ENCODE measurements at regions not wholly inside any gene's neighbourhood (a gene's known extent, or its start where the extent isn't known, plus 50 kb on each side); places are given as distances from the start of the nearest gene placed in this dataset.

DNA sequence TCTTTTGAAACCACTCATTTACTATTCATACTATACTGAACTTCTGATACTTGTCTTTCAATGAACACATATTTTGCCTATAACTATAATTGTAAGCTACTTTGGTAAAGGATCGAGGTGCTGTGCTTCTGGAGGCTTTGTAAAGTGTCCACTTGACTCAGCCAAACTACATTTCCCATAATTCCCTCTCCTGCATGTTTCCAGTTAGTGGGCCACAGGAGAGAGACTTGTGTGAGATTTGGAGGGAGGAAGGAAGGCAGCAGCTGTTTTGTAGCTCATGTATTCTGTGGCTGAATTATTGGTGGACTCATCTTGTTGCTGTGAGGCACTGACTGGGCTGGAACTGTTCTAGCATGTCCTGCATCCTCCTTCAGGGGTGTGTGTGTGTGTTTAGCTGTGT is 328.8 kb downstream of the ARL6IP6 start:
- H3K9me3 Mint-ChIP-seq = no peaks in the 10 kb centered on the region
- ATAC-seq (peak; percentile 33; the same call in 2 of the 3 replicates), DNase-seq (ENCODE audit: low spot score) (peak; percentile 34)
- H3K27me3 Mint-ChIP-seq (ENCODE audit: insufficient read depth, low read depth, poor library complexity) = peaks cover 2% of the 10 kb centered on the region
- H3K4me3 Mint-ChIP-seq = no peak overlapping the region
- H3K27ac ChIP-seq (ENCODE audit: low read depth) = no peak overlapping the region
- no peak overlapping the region for H3K4me2 ChIP-seq
- no peaks in the 10 kb centered on the region for H3K36me3 ChIP-seq (ENCODE audit: insufficient read depth)
- no peaks in the 10 kb centered on the region for H3K4me1 ChIP-seq (ENCODE audit: insufficient read depth)
- H3K36me3 Mint-ChIP-seq (ENCODE audit: low read depth) = no peaks in the 10 kb centered on the region
- peaks cover 2% of the 10 kb centered on the region; the same call in 1 of the 3 replicates for H3K4me1 Mint-ChIP-seq
- H3K27ac Mint-ChIP-seq = no peak overlapping the region
- H2AFZ ChIP-seq = peak overlapping the region; percentile 80
- no peak for TF ChIP-seq CREB1 (CRISPR knock-in tag; IDR thresholded peaks at IDR 0.05; ENCODE audit: low read depth)
- TF ChIP-seq, protein P1, sequence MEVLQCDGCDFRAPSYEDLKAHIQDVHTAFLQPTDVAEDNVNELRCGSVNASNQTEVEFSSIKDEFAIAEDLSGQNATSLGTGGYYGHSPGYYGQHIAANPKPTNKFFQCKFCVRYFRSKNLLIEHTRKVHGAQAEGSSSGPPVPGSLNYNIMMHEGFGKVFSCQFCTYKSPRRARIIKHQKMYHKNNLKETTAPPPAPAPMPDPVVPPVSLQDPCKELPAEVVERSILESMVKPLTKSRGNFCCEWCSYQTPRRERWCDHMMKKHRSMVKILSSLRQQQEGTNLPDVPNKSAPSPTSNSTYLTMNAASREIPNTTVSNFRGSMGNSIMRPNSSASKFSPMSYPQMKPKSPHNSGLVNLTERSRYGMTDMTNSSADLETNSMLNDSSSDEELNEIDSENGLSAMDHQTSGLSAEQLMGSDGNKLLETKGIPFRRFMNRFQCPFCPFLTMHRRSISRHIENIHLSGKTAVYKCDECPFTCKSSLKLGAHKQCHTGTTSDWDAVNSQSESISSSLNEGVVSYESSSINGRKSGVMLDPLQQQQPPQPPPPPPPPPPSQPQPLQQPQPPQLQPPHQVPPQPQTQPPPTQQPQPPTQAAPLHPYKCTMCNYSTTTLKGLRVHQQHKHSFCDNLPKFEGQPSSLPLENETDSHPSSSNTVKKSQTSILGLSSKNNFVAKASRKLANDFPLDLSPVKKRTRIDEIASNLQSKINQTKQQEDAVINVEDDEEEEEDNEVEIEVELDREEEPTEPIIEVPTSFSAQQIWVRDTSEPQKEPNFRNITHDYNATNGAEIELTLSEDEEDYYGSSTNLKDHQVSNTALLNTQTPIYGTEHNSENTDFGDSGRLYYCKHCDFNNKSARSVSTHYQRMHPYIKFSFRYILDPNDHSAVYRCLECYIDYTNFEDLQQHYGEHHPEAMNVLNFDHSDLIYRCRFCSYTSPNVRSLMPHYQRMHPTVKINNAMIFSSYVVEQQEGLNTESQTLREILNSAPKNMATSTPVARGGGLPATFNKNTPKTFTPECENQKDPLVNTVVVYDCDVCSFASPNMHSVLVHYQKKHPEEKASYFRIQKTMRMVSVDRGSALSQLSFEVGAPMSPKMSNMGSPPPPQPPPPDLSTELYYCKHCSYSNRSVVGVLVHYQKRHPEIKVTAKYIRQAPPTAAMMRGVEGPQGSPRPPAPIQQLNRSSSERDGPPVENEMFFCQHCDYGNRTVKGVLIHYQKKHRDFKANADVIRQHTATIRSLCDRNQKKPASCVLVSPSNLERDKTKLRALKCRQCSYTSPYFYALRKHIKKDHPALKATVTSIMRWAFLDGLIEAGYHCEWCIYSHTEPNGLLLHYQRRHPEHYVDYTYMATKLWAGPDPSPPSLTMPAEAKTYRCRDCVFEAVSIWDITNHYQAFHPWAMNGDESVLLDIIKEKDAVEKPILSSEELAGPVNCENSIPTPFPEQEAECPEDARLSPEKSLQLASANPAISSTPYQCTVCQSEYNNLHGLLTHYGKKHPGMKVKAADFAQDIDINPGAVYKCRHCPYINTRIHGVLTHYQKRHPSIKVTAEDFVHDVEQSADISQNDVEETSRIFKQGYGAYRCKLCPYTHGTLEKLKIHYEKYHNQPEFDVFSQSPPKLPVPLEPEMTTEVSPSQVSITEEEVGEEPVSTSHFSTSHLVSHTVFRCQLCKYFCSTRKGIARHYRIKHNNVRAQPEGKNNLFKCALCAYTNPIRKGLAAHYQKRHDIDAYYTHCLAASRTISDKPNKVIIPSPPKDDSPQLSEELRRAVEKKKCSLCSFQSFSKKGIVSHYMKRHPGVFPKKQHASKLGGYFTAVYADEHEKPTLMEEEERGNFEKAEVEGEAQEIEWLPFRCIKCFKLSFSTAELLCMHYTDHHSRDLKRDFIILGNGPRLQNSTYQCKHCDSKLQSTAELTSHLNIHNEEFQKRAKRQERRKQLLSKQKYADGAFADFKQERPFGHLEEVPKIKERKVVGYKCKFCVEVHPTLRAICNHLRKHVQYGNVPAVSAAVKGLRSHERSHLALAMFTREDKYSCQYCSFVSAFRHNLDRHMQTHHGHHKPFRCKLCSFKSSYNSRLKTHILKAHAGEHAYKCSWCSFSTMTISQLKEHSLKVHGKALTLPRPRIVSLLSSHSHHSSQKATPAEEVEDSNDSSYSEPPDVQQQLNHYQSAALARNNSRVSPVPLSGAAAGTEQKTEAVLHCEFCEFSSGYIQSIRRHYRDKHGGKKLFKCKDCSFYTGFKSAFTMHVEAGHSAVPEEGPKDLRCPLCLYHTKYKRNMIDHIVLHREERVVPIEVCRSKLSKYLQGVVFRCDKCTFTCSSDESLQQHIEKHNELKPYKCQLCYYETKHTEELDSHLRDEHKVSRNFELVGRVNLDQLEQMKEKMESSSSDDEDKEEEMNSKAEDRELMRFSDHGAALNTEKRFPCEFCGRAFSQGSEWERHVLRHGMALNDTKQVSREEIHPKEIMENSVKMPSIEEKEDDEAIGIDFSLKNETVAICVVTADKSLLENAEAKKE (CRISPR knock-in tag; IDR thresholded peaks at IDR 0.05) = no peak
- no peak for TF ChIP-seq EZH2phosphoT487 (IDR thresholded peaks at IDR 0.05; ENCODE audit: unreplicated experiment)
- no peak for TF ChIP-seq JUNB (IDR thresholded peaks at IDR 0.05; ENCODE audit: unreplicated experiment)
- no peak for TF ChIP-seq STAT1 (IDR thresholded peaks at IDR 0.05; ENCODE audit: unreplicated experiment)
- TF ChIP-seq, protein P2, sequence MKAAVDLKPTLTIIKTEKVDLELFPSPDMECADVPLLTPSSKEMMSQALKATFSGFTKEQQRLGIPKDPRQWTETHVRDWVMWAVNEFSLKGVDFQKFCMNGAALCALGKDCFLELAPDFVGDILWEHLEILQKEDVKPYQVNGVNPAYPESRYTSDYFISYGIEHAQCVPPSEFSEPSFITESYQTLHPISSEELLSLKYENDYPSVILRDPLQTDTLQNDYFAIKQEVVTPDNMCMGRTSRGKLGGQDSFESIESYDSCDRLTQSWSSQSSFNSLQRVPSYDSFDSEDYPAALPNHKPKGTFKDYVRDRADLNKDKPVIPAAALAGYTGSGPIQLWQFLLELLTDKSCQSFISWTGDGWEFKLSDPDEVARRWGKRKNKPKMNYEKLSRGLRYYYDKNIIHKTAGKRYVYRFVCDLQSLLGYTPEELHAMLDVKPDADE (IDR thresholded peaks at IDR 0.05) = no peak
- TF ChIP-seq ZNF114 (CRISPR knock-in tag; IDR thresholded peaks at IDR 0.05) = no peak
- TF ChIP-seq, protein P3, sequence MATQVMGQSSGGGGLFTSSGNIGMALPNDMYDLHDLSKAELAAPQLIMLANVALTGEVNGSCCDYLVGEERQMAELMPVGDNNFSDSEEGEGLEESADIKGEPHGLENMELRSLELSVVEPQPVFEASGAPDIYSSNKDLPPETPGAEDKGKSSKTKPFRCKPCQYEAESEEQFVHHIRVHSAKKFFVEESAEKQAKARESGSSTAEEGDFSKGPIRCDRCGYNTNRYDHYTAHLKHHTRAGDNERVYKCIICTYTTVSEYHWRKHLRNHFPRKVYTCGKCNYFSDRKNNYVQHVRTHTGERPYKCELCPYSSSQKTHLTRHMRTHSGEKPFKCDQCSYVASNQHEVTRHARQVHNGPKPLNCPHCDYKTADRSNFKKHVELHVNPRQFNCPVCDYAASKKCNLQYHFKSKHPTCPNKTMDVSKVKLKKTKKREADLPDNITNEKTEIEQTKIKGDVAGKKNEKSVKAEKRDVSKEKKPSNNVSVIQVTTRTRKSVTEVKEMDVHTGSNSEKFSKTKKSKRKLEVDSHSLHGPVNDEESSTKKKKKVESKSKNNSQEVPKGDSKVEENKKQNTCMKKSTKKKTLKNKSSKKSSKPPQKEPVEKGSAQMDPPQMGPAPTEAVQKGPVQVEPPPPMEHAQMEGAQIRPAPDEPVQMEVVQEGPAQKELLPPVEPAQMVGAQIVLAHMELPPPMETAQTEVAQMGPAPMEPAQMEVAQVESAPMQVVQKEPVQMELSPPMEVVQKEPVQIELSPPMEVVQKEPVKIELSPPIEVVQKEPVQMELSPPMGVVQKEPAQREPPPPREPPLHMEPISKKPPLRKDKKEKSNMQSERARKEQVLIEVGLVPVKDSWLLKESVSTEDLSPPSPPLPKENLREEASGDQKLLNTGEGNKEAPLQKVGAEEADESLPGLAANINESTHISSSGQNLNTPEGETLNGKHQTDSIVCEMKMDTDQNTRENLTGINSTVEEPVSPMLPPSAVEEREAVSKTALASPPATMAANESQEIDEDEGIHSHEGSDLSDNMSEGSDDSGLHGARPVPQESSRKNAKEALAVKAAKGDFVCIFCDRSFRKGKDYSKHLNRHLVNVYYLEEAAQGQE (IDR thresholded peaks at IDR 0.05; ENCODE audit: unreplicated experiment) = no peak
- TF ChIP-seq POLR2AphosphoS5 (IDR thresholded peaks at IDR 0.05; ENCODE audit: low read depth) = no peak
- no peak for TF ChIP-seq NANOG (IDR thresholded peaks at IDR 0.05; ENCODE audit: borderline replicate concordance)
- TF ChIP-seq EZH2 (IDR thresholded peaks at IDR 0.05; ENCODE audit: low read depth, unreplicated experiment) = no peak
- TF ChIP-seq, protein P4, sequence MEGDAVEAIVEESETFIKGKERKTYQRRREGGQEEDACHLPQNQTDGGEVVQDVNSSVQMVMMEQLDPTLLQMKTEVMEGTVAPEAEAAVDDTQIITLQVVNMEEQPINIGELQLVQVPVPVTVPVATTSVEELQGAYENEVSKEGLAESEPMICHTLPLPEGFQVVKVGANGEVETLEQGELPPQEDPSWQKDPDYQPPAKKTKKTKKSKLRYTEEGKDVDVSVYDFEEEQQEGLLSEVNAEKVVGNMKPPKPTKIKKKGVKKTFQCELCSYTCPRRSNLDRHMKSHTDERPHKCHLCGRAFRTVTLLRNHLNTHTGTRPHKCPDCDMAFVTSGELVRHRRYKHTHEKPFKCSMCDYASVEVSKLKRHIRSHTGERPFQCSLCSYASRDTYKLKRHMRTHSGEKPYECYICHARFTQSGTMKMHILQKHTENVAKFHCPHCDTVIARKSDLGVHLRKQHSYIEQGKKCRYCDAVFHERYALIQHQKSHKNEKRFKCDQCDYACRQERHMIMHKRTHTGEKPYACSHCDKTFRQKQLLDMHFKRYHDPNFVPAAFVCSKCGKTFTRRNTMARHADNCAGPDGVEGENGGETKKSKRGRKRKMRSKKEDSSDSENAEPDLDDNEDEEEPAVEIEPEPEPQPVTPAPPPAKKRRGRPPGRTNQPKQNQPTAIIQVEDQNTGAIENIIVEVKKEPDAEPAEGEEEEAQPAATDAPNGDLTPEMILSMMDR (conservative IDR thresholded peaks at IDR 0.05; ENCODE audit: low read depth in 2 of 2) = no peak
- no peak for TF ChIP-seq ZNF331 (CRISPR knock-in tag; IDR thresholded peaks at IDR 0.05; ENCODE audit: low read depth)
- no peaks in the 10 kb centered on the region for H3K9me2 ChIP-seq (ENCODE audit: insufficient read depth)
- H3F3A ChIP-seq (replicated peaks; ENCODE audit: low read depth) = no peaks in the 10 kb centered on the region
- H3K79me2 ChIP-seq (replicated peaks; ENCODE audit: insufficient read depth) = no peaks in the 10 kb centered on the region
- H4K20me1 ChIP-seq (replicated peaks; ENCODE audit: insufficient read depth) = no peaks in the 10 kb centered on the region
- H3K27me3 ChIP-seq (ENCODE audit: insufficient read depth) = no peaks in the 10 kb centered on the region
- no peak overlapping the region for H3K4me3 ChIP-seq

Data from GM23338 (cell line).